DND-41 (cell line): ENCODE measurements at regions not wholly inside any gene's neighbourhood (a gene's known extent, or its start where the extent isn't known, plus 50 kb on each side); places are given as distances from the start of the nearest gene placed in this dataset.

Experiments
- EZH2 ChIP-seq: IDR thresholded peaks from 3 replicates; pipeline ENCODE4 v1.6.1; 2012; ENCODE audit warnings: borderline replicate concordance, low read depth, mild to moderate bottlenecking, moderate library complexity, low read length, inconsistent platforms; ENCODE audit not compliant: severe bottlenecking
- TF ChIP-seq, protein P1 (sequence below): IDR thresholded peaks from 2 replicates; pipeline ENCODE4 v1.5.1; 2012; ENCODE audit warnings: borderline replicate concordance, low read length, moderate library complexity, mild to moderate bottlenecking; ENCODE audit not compliant: poor library complexity, severe bottlenecking; ENCODE audit errors: extremely low read depth

DNA sequence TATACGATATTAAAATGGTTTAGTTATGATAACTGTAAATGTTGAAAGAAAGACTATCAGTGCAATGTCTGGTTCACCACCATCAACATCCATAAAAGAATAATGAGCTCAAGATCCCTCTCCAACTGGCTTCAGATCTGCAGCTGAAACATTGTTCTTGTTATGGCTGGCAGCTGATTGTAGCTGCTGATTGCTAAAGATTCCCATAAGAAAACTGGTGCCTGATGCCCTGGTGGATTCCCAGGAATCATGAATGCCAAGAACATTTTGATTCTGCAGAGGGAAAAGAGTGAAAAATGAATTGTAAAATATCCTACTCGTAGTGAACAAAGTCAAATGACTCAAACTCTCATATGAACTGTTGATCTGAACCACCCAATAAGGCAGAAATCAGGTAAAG lies 1160.2 kb downstream of the EPHA7 start:
- TF ChIP-seq EZH2, result no peak
- TF ChIP-seq, protein P1, sequence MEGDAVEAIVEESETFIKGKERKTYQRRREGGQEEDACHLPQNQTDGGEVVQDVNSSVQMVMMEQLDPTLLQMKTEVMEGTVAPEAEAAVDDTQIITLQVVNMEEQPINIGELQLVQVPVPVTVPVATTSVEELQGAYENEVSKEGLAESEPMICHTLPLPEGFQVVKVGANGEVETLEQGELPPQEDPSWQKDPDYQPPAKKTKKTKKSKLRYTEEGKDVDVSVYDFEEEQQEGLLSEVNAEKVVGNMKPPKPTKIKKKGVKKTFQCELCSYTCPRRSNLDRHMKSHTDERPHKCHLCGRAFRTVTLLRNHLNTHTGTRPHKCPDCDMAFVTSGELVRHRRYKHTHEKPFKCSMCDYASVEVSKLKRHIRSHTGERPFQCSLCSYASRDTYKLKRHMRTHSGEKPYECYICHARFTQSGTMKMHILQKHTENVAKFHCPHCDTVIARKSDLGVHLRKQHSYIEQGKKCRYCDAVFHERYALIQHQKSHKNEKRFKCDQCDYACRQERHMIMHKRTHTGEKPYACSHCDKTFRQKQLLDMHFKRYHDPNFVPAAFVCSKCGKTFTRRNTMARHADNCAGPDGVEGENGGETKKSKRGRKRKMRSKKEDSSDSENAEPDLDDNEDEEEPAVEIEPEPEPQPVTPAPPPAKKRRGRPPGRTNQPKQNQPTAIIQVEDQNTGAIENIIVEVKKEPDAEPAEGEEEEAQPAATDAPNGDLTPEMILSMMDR, result no peak
